Neural progenitor cell (in vitro differentiated cells): ENCODE measurements at regions not wholly inside any gene's neighbourhood (a gene's known extent, or its start where the extent isn't known, plus 50 kb on each side); places are given as distances from the start of the nearest gene placed in this dataset.

Source experiments
- EZH2 ChIP-seq: fragments of 200-600 bp; sonication (generic); IDR thresholded peaks from 2 replicates; pipeline ENCODE4 v1.6.1; 2017; ENCODE audit warnings: antibody characterized with exemption, mild to moderate bottlenecking, moderate library complexity
- EZH2phosphoT487 ChIP-seq: fragments of 200-600 bp; sonication (generic); IDR thresholded peaks from 2 replicates; pipeline ENCODE4 v1.6.1; 2017; ENCODE audit warnings: antibody characterized with exemption
- TF ChIP-seq, protein P1 (sequence below): fragments of 200-600 bp; sonication (generic); IDR thresholded peaks from 2 replicates; pipeline ENCODE4 v1.5.1; 2017; ENCODE audit warnings: antibody characterized with exemption, mild to moderate bottlenecking

DNA sequence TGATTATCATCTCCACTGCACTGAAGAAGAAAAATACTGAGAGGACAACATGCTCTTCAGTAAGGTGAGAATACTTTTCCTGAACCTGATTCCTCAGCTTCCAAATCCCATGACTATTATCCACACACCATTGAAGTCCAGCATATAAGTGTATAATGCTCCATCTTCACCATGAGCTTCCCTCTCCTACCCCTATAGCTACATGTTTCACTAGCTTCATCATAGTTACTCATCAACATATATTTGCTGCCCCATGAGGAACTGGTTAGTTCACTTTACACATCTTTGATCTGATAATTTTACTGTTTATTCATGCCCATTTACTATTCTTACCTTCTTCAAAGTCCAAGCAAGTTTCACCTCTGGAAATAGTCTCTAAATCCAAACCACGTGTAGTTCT lies 908.5 kb upstream of the SEMA6D start:
- TF ChIP-seq, protein P1, sequence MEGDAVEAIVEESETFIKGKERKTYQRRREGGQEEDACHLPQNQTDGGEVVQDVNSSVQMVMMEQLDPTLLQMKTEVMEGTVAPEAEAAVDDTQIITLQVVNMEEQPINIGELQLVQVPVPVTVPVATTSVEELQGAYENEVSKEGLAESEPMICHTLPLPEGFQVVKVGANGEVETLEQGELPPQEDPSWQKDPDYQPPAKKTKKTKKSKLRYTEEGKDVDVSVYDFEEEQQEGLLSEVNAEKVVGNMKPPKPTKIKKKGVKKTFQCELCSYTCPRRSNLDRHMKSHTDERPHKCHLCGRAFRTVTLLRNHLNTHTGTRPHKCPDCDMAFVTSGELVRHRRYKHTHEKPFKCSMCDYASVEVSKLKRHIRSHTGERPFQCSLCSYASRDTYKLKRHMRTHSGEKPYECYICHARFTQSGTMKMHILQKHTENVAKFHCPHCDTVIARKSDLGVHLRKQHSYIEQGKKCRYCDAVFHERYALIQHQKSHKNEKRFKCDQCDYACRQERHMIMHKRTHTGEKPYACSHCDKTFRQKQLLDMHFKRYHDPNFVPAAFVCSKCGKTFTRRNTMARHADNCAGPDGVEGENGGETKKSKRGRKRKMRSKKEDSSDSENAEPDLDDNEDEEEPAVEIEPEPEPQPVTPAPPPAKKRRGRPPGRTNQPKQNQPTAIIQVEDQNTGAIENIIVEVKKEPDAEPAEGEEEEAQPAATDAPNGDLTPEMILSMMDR, result no peak
- TF ChIP-seq EZH2 (no peak), EZH2phosphoT487 (no peak)
